Lower leg skin (tissue), 4 donors: ENCODE measurements at regions not wholly inside any gene's neighbourhood (a gene's known extent, or its start where the extent isn't known, plus 50 kb on each side); places are given as distances from the start of the nearest gene placed in this dataset.

Experiments
- DNase-seq, 2 donors: peaks; one replicate each; pipeline ENCODE4 v3.0.0-alpha.2; 2019; ENCODE audit warnings: low spot score in 2 of 2
- H3K4me3 ChIP-seq: fragments of 200-600 bp; sonication (generic); 2 replicates; pipeline ENCODE4 v1.5.1; 2017; ENCODE audit warnings: mild to moderate bottlenecking, low read depth; ENCODE audit not compliant: poor library complexity, severe bottlenecking
- POLR2A ChIP-seq, 2 donors: fragments of 450-650 bp; IDR thresholded peaks; one replicate each; pipeline ENCODE4 v1.6.1; 2016 to 2017; ENCODE audit warnings: antibody characterized with exemption in 2 of 2, mild to moderate bottlenecking in 1 of 2, moderate library complexity in 1 of 2
- WGBS, 2 donors: methylation state at CpG; one replicate each; pipeline ENCODE4 v1.1.5; 2018; 5-methylcytosine and 5-hydroxymethylcytosine counted together
- intact Hi-C: fragments of 100-400 bp; cut with DNase I; formaldehyde crosslinking; loops from one replicate; pipeline ENCODE4 v1.15.0; 2023; ENCODE audit warnings: low total_unique reads
- TF ChIP-seq, protein P1 (sequence below), 3 donors: fragments of 450-650 bp; IDR thresholded peaks; one replicate each; pipeline ENCODE4 v1.5.1; 2016; ENCODE audit warnings: antibody characterized with exemption in 3 of 3, mild to moderate bottlenecking in 3 of 3, moderate library complexity in 2 of 3

GRCh38 chr4:64897683-64898082, 488.4 kb upstream of the TECRL start:
- TF ChIP-seq, protein P1, sequence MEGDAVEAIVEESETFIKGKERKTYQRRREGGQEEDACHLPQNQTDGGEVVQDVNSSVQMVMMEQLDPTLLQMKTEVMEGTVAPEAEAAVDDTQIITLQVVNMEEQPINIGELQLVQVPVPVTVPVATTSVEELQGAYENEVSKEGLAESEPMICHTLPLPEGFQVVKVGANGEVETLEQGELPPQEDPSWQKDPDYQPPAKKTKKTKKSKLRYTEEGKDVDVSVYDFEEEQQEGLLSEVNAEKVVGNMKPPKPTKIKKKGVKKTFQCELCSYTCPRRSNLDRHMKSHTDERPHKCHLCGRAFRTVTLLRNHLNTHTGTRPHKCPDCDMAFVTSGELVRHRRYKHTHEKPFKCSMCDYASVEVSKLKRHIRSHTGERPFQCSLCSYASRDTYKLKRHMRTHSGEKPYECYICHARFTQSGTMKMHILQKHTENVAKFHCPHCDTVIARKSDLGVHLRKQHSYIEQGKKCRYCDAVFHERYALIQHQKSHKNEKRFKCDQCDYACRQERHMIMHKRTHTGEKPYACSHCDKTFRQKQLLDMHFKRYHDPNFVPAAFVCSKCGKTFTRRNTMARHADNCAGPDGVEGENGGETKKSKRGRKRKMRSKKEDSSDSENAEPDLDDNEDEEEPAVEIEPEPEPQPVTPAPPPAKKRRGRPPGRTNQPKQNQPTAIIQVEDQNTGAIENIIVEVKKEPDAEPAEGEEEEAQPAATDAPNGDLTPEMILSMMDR (IDR thresholded peaks at IDR 0.05), result no peak
- no peak for TF ChIP-seq POLR2A (IDR thresholded peaks at IDR 0.05)
- WGBS, 2 donors, result 74 to 76% methylated on average over 4 of the region's 4 CpGs
- H3K4me3 ChIP-seq, result no peak overlapping the region
- DNase-seq, result no peak
- intact Hi-C loops, result no loop called here

GRCh38 chr4:64895031-64895430, 485.8 kb upstream of the TECRL start:
- TF ChIP-seq, protein P1 (IDR thresholded peaks at IDR 0.05), result no peak
- no peak for TF ChIP-seq POLR2A (IDR thresholded peaks at IDR 0.05)
- H3K4me3 ChIP-seq, result no peak overlapping the region
- no peak for DNase-seq
- intact Hi-C loops, result no loop called here

- intact Hi-C loops, result no loop called here
- TF ChIP-seq POLR2A (IDR thresholded peaks at IDR 0.05), result no peak
- TF ChIP-seq, protein P1 (IDR thresholded peaks at IDR 0.05), result no peak
- 62 to 69% methylated on average over 5 of the region's 5 CpGs for WGBS, 2 donors
- no peak overlapping the region for H3K4me3 ChIP-seq
- DNase-seq, result no peak
These were observed 484.0 kb upstream of the TECRL start for GRCh38 chr4:64893205-64893604.

DNA sequence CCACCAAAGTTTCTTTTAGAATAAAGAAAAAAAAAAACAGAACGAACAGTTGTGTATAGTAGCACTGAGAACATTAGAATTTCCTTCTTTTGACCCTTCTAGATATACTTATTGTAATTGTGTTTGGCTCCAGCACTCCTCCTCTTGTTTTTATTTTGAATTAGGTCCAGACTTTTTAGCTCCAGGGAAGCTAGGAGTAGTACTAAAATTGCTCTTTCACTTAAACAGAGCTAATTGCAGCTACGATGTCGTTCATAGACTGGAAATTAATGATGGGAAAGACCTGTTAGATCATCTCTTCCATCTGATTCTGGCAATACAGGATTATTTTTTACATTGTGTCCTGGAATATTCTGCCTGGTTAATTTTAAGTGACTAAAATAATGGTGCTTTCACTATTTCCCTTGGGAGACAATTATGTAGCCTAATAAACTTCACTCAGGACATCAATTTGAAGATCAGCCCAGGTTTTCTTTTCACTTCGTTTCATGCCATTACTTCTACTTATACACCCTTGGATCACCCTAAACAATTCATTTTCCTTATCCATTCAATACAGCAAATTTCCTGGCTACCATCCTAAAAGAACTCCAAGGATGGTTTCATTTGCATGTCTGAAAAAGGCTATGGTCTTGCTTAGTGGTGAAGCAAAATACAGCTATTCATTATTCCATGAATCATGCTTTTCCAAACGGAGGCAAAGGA, 480.8 kb upstream of the TECRL start:
- TF ChIP-seq, protein P1 (IDR thresholded peaks at IDR 0.05), result no peak
- no peak for TF ChIP-seq POLR2A (IDR thresholded peaks at IDR 0.05)
- 24 to 27% methylated on average over 5 of the region's 5 CpGs for whole genome bisulfite sequencing, 2 donors
- intact Hi-C loops, result no loop called here
- DNase-seq, result no peak
- no peak overlapping the region for H3K4me3 ChIP-seq

- 77 to 82% methylated on average over 5 of the region's 5 CpGs for WGBS, 2 donors
- intact Hi-C loops, result no loop called here
- DNase-seq, result no peak
- no peak for TF ChIP-seq POLR2A (IDR thresholded peaks at IDR 0.05)
- TF ChIP-seq, protein P1 (IDR thresholded peaks at IDR 0.05), result no peak
- H3K4me3 ChIP-seq, result no peak overlapping the region
These were observed 474.0 kb upstream of the TECRL start for GRCh38 chr4:64883087-64883807.
